ENCODE measurements at regions not wholly inside any gene's neighbourhood (a gene's known extent, or its start where the extent isn't known, plus 50 kb on each side); places are given as distances from the start of the nearest gene placed in this dataset.

DNA sequence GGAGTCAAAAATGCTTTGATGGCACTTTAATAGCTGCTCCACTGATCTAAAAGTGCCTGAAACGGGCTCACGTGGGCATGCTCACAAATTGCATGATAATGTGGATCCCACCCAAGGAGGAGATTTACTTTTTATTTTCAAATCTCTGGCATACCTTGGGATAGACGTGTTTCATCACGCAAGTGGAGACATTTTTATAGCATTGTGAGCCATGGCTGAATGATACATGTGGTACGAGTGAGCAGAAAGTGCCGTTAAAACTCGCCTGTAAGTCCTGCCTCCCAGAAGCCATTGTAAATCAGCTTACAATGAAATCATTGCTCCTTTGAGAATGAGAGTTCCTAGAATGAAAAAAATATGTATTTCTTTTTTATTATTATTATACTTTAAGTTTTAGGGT lies 514.7 kb downstream of the MAT2B start:
- H3K9ac ChIP-seq (ENCODE audit: low read length), result no peak overlapping the region
- no peaks in the 10 kb centered on the region for H3K9me2 ChIP-seq (ENCODE audit: insufficient read depth, low read length)
- no peaks in the 10 kb centered on the region for H3K27me3 ChIP-seq (ENCODE audit: insufficient read depth, low read depth, low read length)
- H3K79me2 ChIP-seq (replicated peaks; ENCODE audit: insufficient read depth, low read length), result no peaks in the 10 kb centered on the region
- no peaks in the 10 kb centered on the region for H3F3A ChIP-seq (ENCODE audit: insufficient read depth, low read length, poor library complexity, severe bottlenecking)
- H2AFZ ChIP-seq (ENCODE audit: low read depth, low read length), result no peak overlapping the region
- no peaks in the 10 kb centered on the region for H3K9me3 ChIP-seq (ENCODE audit: low read length)
- H3K36me3 ChIP-seq (ENCODE audit: insufficient read depth, low read length), result no peaks in the 10 kb centered on the region
- no peak overlapping the region for H3K4me2 ChIP-seq (ENCODE audit: low read length)
- H3K27ac ChIP-seq (ENCODE audit: low read length), result no peak overlapping the region
- H3K4me3 ChIP-seq (ENCODE audit: low read length), result no peak overlapping the region
- TF ChIP-seq EZH2 (IDR thresholded peaks at IDR 0.05; ENCODE audit: borderline replicate concordance, insufficient read depth, low read length, poor library complexity, severe bottlenecking) (no peak), MXI1 (conservative IDR thresholded peaks at IDR 0.05; ENCODE audit: poor library complexity, severe bottlenecking) (no peak), POLR2AphosphoS5 (IDR thresholded peaks at IDR 0.05) (no peak), TAF1 (IDR thresholded peaks at IDR 0.05; ENCODE audit: low read depth) (no peak), SMC3 (conservative IDR thresholded peaks at IDR 0.05; ENCODE audit: poor library complexity) (no peak)
- TF ChIP-seq, protein P1, sequence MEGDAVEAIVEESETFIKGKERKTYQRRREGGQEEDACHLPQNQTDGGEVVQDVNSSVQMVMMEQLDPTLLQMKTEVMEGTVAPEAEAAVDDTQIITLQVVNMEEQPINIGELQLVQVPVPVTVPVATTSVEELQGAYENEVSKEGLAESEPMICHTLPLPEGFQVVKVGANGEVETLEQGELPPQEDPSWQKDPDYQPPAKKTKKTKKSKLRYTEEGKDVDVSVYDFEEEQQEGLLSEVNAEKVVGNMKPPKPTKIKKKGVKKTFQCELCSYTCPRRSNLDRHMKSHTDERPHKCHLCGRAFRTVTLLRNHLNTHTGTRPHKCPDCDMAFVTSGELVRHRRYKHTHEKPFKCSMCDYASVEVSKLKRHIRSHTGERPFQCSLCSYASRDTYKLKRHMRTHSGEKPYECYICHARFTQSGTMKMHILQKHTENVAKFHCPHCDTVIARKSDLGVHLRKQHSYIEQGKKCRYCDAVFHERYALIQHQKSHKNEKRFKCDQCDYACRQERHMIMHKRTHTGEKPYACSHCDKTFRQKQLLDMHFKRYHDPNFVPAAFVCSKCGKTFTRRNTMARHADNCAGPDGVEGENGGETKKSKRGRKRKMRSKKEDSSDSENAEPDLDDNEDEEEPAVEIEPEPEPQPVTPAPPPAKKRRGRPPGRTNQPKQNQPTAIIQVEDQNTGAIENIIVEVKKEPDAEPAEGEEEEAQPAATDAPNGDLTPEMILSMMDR (IDR thresholded peaks at IDR 0.05; ENCODE audit: poor library complexity, severe bottlenecking), result no peak
- no peaks in the 10 kb centered on the region for H4K20me1 ChIP-seq (ENCODE audit: insufficient read depth)

DNA sequence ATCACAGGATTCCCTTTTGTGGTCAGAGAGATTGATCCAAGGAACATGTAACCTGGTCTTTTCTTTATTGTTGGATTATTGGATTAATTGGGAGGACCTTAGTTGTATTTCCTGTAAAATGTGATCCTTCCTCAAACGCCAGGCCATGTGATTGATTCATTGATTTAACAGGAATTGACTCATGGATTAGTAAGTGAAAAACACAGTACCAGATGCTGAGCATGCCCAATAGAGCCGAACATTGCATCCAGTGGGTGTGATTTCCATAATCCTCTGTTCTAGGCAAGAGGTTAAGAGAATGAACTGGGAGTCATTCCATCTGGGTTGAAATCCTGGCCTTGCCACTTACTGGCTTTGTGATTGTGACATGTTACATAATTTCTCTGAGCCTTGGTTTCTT lies 522.3 kb downstream of the MAT2B start:
- H2AFZ ChIP-seq (ENCODE audit: low read depth, low read length), result no peak overlapping the region
- H3K9ac ChIP-seq (ENCODE audit: low read length), result no peak overlapping the region
- no peaks in the 10 kb centered on the region for H3F3A ChIP-seq (ENCODE audit: insufficient read depth, low read length, poor library complexity, severe bottlenecking)
- no peak overlapping the region for H3K4me3 ChIP-seq (ENCODE audit: low read length)
- no peaks in the 10 kb centered on the region for H3K9me3 ChIP-seq (ENCODE audit: low read length)
- H3K4me2 ChIP-seq (ENCODE audit: low read length), result no peak overlapping the region
- H4K20me1 ChIP-seq (ENCODE audit: insufficient read depth), result no peaks in the 10 kb centered on the region
- no peaks in the 10 kb centered on the region for H3K79me2 ChIP-seq (replicated peaks; ENCODE audit: insufficient read depth, low read length)
- TF ChIP-seq SMC3 (conservative IDR thresholded peaks at IDR 0.05; ENCODE audit: poor library complexity) (no peak), POLR2AphosphoS5 (IDR thresholded peaks at IDR 0.05) (no peak), EZH2 (IDR thresholded peaks at IDR 0.05; ENCODE audit: borderline replicate concordance, insufficient read depth, low read length, poor library complexity, severe bottlenecking) (no peak), RAD21 (conservative IDR thresholded peaks at IDR 0.05) (no peak), EP300 (conservative IDR thresholded peaks at IDR 0.05; ENCODE audit: poor library complexity, severe bottlenecking) (no peak), MXI1 (conservative IDR thresholded peaks at IDR 0.05; ENCODE audit: poor library complexity, severe bottlenecking) (no peak), TAF1 (IDR thresholded peaks at IDR 0.05; ENCODE audit: low read depth) (no peak)
- TF ChIP-seq, protein P2, sequence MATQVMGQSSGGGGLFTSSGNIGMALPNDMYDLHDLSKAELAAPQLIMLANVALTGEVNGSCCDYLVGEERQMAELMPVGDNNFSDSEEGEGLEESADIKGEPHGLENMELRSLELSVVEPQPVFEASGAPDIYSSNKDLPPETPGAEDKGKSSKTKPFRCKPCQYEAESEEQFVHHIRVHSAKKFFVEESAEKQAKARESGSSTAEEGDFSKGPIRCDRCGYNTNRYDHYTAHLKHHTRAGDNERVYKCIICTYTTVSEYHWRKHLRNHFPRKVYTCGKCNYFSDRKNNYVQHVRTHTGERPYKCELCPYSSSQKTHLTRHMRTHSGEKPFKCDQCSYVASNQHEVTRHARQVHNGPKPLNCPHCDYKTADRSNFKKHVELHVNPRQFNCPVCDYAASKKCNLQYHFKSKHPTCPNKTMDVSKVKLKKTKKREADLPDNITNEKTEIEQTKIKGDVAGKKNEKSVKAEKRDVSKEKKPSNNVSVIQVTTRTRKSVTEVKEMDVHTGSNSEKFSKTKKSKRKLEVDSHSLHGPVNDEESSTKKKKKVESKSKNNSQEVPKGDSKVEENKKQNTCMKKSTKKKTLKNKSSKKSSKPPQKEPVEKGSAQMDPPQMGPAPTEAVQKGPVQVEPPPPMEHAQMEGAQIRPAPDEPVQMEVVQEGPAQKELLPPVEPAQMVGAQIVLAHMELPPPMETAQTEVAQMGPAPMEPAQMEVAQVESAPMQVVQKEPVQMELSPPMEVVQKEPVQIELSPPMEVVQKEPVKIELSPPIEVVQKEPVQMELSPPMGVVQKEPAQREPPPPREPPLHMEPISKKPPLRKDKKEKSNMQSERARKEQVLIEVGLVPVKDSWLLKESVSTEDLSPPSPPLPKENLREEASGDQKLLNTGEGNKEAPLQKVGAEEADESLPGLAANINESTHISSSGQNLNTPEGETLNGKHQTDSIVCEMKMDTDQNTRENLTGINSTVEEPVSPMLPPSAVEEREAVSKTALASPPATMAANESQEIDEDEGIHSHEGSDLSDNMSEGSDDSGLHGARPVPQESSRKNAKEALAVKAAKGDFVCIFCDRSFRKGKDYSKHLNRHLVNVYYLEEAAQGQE (IDR thresholded peaks at IDR 0.05; ENCODE audit: borderline replicate concordance), result no peak
- TF ChIP-seq, protein P1 (IDR thresholded peaks at IDR 0.05; ENCODE audit: poor library complexity, severe bottlenecking), result no peak
- H3K9me2 ChIP-seq (ENCODE audit: insufficient read depth, low read length), result no peaks in the 10 kb centered on the region
- H3K36me3 ChIP-seq (ENCODE audit: insufficient read depth, low read length), result no peaks in the 10 kb centered on the region
- H3K27ac ChIP-seq (ENCODE audit: low read length), result no peak overlapping the region
- no peaks in the 10 kb centered on the region for H3K27me3 ChIP-seq (ENCODE audit: insufficient read depth, low read depth, low read length)
